ENCODE measurements at regions not wholly inside any gene's neighbourhood (a gene's known extent, or its start where the extent isn't known, plus 50 kb on each side); places are given as distances from the start of the nearest gene placed in this dataset.

GRCh38 chr10:131480861-131481260 is 169.3 kb upstream of the TCERG1L start:
- no peak overlapping the region for H3K27ac ChIP-seq (ENCODE audit: insufficient read depth in 1 of 2, low read depth in 1 of 2, low read length in 2 of 2, poor library complexity in 1 of 2, severe bottlenecking in 2 of 2)

GRCh38 chr10:131485732-131486131 is 174.2 kb upstream of the TCERG1L start:
- POLR2A ChIA-PET = no interaction called here
- Histone ChIP-seq H3K27me3 (replicated peaks in 2 of 5; ENCODE audit: control insufficient read depth in 4 of 5, insufficient read depth in 5 of 5, low read length in 4 of 5) (peaks cover 0 to 5% (median 0%) of the 10 kb centered on the region in 5 experiments), H3K9me3 (ENCODE audit: control extremely low read depth in 1 of 5, control insufficient read depth in 4 of 5, insufficient read depth in 2 of 5, low read depth in 1 of 5, low read length in 4 of 5) (peaks cover 0 to 3% (median 0%) of the 10 kb centered on the region in 5 experiments), H3K27ac (ENCODE audit: insufficient read depth in 1 of 2, low read depth in 1 of 2, low read length in 2 of 2, poor library complexity in 1 of 2, severe bottlenecking in 2 of 2) (no peak overlapping the region), H3K4me1 (ENCODE audit: control extremely low read depth in 1 of 4, control insufficient read depth in 4 of 4, insufficient read depth in 4 of 4, low read length in 3 of 4) (no peaks in the 10 kb centered on the region), H3K4me3 (ENCODE audit: control insufficient read depth in 1 of 7, extremely low read depth in 1 of 7, insufficient read depth in 4 of 7, low read depth in 2 of 7, low read length in 6 of 7) (no peak overlapping the region), H3K36me3 (ENCODE audit: control insufficient read depth in 4 of 4, insufficient read depth in 4 of 4, low read length in 3 of 4) (no peaks in the 10 kb centered on the region)
- CTCF ChIA-PET = no interaction called here
- DNase-seq = no peak
- whole genome bisulfite sequencing (ENCODE audit: insufficient coverage) = 86% methylated on average over 1 of the region's 2 CpGs

More at GRCh38 chr10:131480861-131481260, 169.3 kb upstream of the TCERG1L start:
- H3K27me3 ChIP-seq (replicated peaks in 2 of 5; ENCODE audit: control insufficient read depth in 4 of 5, insufficient read depth in 5 of 5, low read length in 4 of 5) = peaks cover 0 to 14% (median 3%) of the 10 kb centered on the region in 5 experiments
- H3K36me3 ChIP-seq (ENCODE audit: control insufficient read depth in 4 of 4, insufficient read depth in 4 of 4, low read length in 3 of 4) = no peaks in the 10 kb centered on the region
- 72% methylated on average over 7 of the region's 7 CpGs for WGBS (ENCODE audit: insufficient coverage)
- no peak for DNase-seq
- POLR2A ChIA-PET = no interaction called here
- CTCF ChIA-PET = interaction anchor here (0.6 kb wide), 1 partner anchor 148 kb away, joined by 3 read pairs; no protein-coding TSS in a partner anchor
- H3K9me3 ChIP-seq (ENCODE audit: control extremely low read depth in 1 of 5, control insufficient read depth in 4 of 5, insufficient read depth in 2 of 5, low read depth in 1 of 5, low read length in 4 of 5) = no peaks in the 10 kb centered on the region
- H3K4me1 ChIP-seq (ENCODE audit: control extremely low read depth in 1 of 4, control insufficient read depth in 4 of 4, insufficient read depth in 4 of 4, low read length in 3 of 4) = no peaks in the 10 kb centered on the region
- H3K4me3 ChIP-seq (ENCODE audit: control insufficient read depth in 1 of 7, extremely low read depth in 1 of 7, insufficient read depth in 4 of 7, low read depth in 2 of 7, low read length in 6 of 7) = no peak overlapping the region

- ChIA-PET CTCF (no interaction called here), POLR2A (no interaction called here)
- peaks cover 0 to 3% (median 0%) of the 10 kb centered on the region in 5 experiments for H3K9me3 ChIP-seq (ENCODE audit: control extremely low read depth in 1 of 5, control insufficient read depth in 4 of 5, insufficient read depth in 2 of 5, low read depth in 1 of 5, low read length in 4 of 5)
- DNase-seq = no peak
- H3K36me3 ChIP-seq (ENCODE audit: control insufficient read depth in 4 of 4, insufficient read depth in 4 of 4, low read length in 3 of 4) = no peaks in the 10 kb centered on the region
- H3K4me3 ChIP-seq (ENCODE audit: control insufficient read depth in 1 of 7, extremely low read depth in 1 of 7, insufficient read depth in 4 of 7, low read depth in 2 of 7, low read length in 6 of 7) = no peak overlapping the region
- H3K4me1 ChIP-seq (ENCODE audit: control extremely low read depth in 1 of 4, control insufficient read depth in 4 of 4, insufficient read depth in 4 of 4, low read length in 3 of 4) = no peaks in the 10 kb centered on the region
- no peak overlapping the region for H3K27ac ChIP-seq (ENCODE audit: insufficient read depth in 1 of 2, low read depth in 1 of 2, low read length in 2 of 2, poor library complexity in 1 of 2, severe bottlenecking in 2 of 2)
- WGBS (ENCODE audit: insufficient coverage) = 80% methylated on average over 1 of the region's 5 CpGs
- no peaks in the 10 kb centered on the region for H3K27me3 ChIP-seq (replicated peaks in 2 of 5; ENCODE audit: control insufficient read depth in 4 of 5, insufficient read depth in 5 of 5, low read length in 4 of 5)
Observed at GRCh38 chr10:131487822-131488221, 176.3 kb upstream of the TCERG1L start.

- WGBS (ENCODE audit: insufficient coverage) = 89% methylated on average over 7 of the region's 9 CpGs
- peaks cover 0 to 3% (median 0%) of the 10 kb centered on the region in 5 experiments for H3K9me3 ChIP-seq (ENCODE audit: control extremely low read depth in 1 of 5, control insufficient read depth in 4 of 5, insufficient read depth in 2 of 5, low read depth in 1 of 5, low read length in 4 of 5)
- H3K4me1 ChIP-seq (ENCODE audit: control extremely low read depth in 1 of 4, control insufficient read depth in 4 of 4, insufficient read depth in 4 of 4, low read length in 3 of 4) = no peaks in the 10 kb centered on the region
- CTCF ChIA-PET = no interaction called here
- no peak overlapping the region for H3K27ac ChIP-seq (ENCODE audit: insufficient read depth in 1 of 2, low read depth in 1 of 2, low read length in 2 of 2, poor library complexity in 1 of 2, severe bottlenecking in 2 of 2)
- DNase-seq = no peak
- H3K27me3 ChIP-seq (replicated peaks in 2 of 5; ENCODE audit: control insufficient read depth in 4 of 5, insufficient read depth in 5 of 5, low read length in 4 of 5) = no peaks in the 10 kb centered on the region
- POLR2A ChIA-PET = no interaction called here
- H3K36me3 ChIP-seq (ENCODE audit: control insufficient read depth in 4 of 4, insufficient read depth in 4 of 4, low read length in 3 of 4) = no peaks in the 10 kb centered on the region
- H3K4me3 ChIP-seq (ENCODE audit: control insufficient read depth in 1 of 7, extremely low read depth in 1 of 7, insufficient read depth in 4 of 7, low read depth in 2 of 7, low read length in 6 of 7) = no peak overlapping the region
Observed at GRCh38 chr10:131490991-131491594, 179.6 kb upstream of the TCERG1L start.

GRCh38 chr10:131492211-131492857 is 180.8 kb upstream of the TCERG1L start:
- 88% methylated on average over 1 of the region's 9 CpGs for WGBS (ENCODE audit: insufficient coverage)
- ChIA-PET CTCF (no interaction called here), POLR2A (no interaction called here)
- Histone ChIP-seq H3K4me3 (ENCODE audit: control insufficient read depth in 1 of 7, extremely low read depth in 1 of 7, insufficient read depth in 4 of 7, low read depth in 2 of 7, low read length in 6 of 7) (no peak overlapping the region), H3K9me3 (ENCODE audit: control extremely low read depth in 1 of 5, control insufficient read depth in 4 of 5, insufficient read depth in 2 of 5, low read depth in 1 of 5, low read length in 4 of 5) (peaks cover 0 to 3% (median 0%) of the 10 kb centered on the region in 5 experiments), H3K27ac (ENCODE audit: insufficient read depth in 1 of 2, low read depth in 1 of 2, low read length in 2 of 2, poor library complexity in 1 of 2, severe bottlenecking in 2 of 2) (no peak overlapping the region), H3K4me1 (ENCODE audit: control extremely low read depth in 1 of 4, control insufficient read depth in 4 of 4, insufficient read depth in 4 of 4, low read length in 3 of 4) (no peaks in the 10 kb centered on the region), H3K36me3 (ENCODE audit: control insufficient read depth in 4 of 4, insufficient read depth in 4 of 4, low read length in 3 of 4) (no peaks in the 10 kb centered on the region), H3K27me3 (replicated peaks in 2 of 5; ENCODE audit: control insufficient read depth in 4 of 5, insufficient read depth in 5 of 5, low read length in 4 of 5) (no peaks in the 10 kb centered on the region)
- DNase-seq = no peak

DNA sequence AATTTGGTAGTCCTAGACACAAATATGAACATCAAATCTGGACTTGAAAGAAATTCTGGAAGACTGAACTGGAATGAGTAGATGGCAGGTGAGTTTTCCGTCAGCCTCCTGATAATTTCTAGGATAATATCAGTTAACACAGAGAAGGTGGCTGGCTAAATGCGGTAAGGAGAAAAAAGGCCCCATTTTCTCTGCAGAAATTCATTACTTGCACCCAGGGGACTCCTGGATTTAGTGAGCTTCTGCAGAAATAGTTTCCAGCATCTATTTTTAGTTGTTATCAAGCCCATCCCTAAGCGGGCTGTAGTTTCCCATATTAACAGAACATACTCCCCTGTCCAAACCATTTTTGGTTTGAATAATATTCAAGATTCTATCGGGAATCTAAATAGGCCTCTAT is 181.9 kb upstream of the TCERG1L start:
- ChIA-PET POLR2A (no interaction called here), CTCF (no interaction called here)
- H3K27me3 ChIP-seq (replicated peaks in 2 of 5; ENCODE audit: control insufficient read depth in 4 of 5, insufficient read depth in 5 of 5, low read length in 4 of 5) = no peaks in the 10 kb centered on the region

GRCh38 chr10:131494451-131494850 is 182.9 kb upstream of the TCERG1L start:
- 90% methylated on average over 4 of the region's 5 CpGs for WGBS (ENCODE audit: insufficient coverage)
- H3K27ac ChIP-seq (ENCODE audit: insufficient read depth in 1 of 2, low read depth in 1 of 2, low read length in 2 of 2, poor library complexity in 1 of 2, severe bottlenecking in 2 of 2) = no peak overlapping the region
- no peaks in the 10 kb centered on the region for H3K27me3 ChIP-seq (replicated peaks in 2 of 5; ENCODE audit: control insufficient read depth in 4 of 5, insufficient read depth in 5 of 5, low read length in 4 of 5)
- no peak for DNase-seq
- POLR2A ChIA-PET = no interaction called here
- no peaks in the 10 kb centered on the region for H3K36me3 ChIP-seq (ENCODE audit: control insufficient read depth in 4 of 4, insufficient read depth in 4 of 4, low read length in 3 of 4)
- CTCF ChIA-PET = no interaction called here
- H3K9me3 ChIP-seq (ENCODE audit: control extremely low read depth in 1 of 5, control insufficient read depth in 4 of 5, insufficient read depth in 2 of 5, low read depth in 1 of 5, low read length in 4 of 5) = peaks cover 0 to 3% (median 0%) of the 10 kb centered on the region in 5 experiments
- no peaks in the 10 kb centered on the region for H3K4me1 ChIP-seq (ENCODE audit: control extremely low read depth in 1 of 4, control insufficient read depth in 4 of 4, insufficient read depth in 4 of 4, low read length in 3 of 4)
- no peak overlapping the region for H3K4me3 ChIP-seq (ENCODE audit: control insufficient read depth in 1 of 7, extremely low read depth in 1 of 7, insufficient read depth in 4 of 7, low read depth in 2 of 7, low read length in 6 of 7)

More for the DNA sequence above, 181.9 kb upstream of the TCERG1L start:
- H3K9me3 ChIP-seq (ENCODE audit: control extremely low read depth in 1 of 5, control insufficient read depth in 4 of 5, insufficient read depth in 2 of 5, low read depth in 1 of 5, low read length in 4 of 5) = peaks cover 0 to 3% (median 0%) of the 10 kb centered on the region in 5 experiments
- no peak for DNase-seq
- 100% methylated on average over 3 of the region's 4 CpGs for WGBS (ENCODE audit: insufficient coverage)
- no peak overlapping the region for H3K27ac ChIP-seq (ENCODE audit: insufficient read depth in 1 of 2, low read depth in 1 of 2, low read length in 2 of 2, poor library complexity in 1 of 2, severe bottlenecking in 2 of 2)
- no peak overlapping the region for H3K4me3 ChIP-seq (ENCODE audit: control insufficient read depth in 1 of 7, extremely low read depth in 1 of 7, insufficient read depth in 4 of 7, low read depth in 2 of 7, low read length in 6 of 7)
- H3K36me3 ChIP-seq (ENCODE audit: control insufficient read depth in 4 of 4, insufficient read depth in 4 of 4, low read length in 3 of 4) = no peaks in the 10 kb centered on the region
- no peaks in the 10 kb centered on the region for H3K4me1 ChIP-seq (ENCODE audit: control extremely low read depth in 1 of 4, control insufficient read depth in 4 of 4, insufficient read depth in 4 of 4, low read length in 3 of 4)

All from common myeloid progenitor, CD34-positive (primary cell).